CD4-positive, alpha-beta T cell treated with Interleukin-4 for 4 hours (primary cell): ENCODE measurements at regions not wholly inside any gene's neighbourhood (a gene's known extent, or its start where the extent isn't known, plus 50 kb on each side); places are given as distances from the start of the nearest gene placed in this dataset.
"Not testable (repeated sequence)": the region's sequence is repeated elsewhere in the genome, so short reads cannot be mapped to it uniquely, and the experiment has no call there.

Experiments
- DNase-seq: peaks from one replicate; pipeline ENCODE4 v3.0.0-alpha.2; 2020

DNA sequence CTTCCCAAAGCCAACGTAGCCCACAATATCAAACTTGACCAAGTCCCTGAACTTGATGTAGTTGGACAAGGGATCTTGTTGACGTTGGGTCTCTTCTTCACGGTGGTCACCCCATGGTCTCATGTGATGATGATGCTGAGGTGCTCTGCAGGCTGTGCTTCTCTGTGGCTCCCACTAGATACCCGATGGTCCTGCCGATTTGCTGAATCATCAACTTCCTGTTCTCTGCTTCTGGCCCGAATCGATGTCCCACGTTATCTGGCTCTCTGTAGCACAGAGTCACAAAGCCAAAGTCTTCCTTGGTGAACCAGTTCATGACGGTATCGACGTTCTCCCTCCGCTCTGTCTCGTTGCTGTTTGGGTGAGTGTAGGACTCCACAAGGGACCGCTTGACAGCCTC lies 201.0 kb downstream of the ADRA2C start:
- not testable (repeated sequence) for DNase-seq

DNA sequence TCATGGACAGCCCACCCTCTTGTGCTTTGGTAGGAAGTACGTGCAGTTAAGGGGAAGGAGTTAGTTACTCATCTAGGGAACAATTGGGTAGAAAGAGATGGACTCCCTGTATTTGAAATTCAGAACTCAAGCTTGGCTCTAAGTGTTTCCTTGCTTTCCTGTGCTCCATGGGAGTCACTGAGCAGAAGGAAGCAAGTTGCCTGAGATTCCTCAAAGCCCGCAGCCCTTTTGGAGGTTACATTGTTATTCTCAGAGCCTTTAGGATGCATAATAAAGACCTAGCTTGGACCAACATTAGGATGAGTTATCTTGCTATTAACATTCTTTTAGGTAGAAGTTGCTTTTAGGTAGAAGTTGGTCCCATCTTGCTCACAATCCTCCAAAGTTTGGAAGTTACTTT lies 206.4 kb downstream of the ADRA2C start:
- DNase-seq: not testable (repeated sequence)

DNA sequence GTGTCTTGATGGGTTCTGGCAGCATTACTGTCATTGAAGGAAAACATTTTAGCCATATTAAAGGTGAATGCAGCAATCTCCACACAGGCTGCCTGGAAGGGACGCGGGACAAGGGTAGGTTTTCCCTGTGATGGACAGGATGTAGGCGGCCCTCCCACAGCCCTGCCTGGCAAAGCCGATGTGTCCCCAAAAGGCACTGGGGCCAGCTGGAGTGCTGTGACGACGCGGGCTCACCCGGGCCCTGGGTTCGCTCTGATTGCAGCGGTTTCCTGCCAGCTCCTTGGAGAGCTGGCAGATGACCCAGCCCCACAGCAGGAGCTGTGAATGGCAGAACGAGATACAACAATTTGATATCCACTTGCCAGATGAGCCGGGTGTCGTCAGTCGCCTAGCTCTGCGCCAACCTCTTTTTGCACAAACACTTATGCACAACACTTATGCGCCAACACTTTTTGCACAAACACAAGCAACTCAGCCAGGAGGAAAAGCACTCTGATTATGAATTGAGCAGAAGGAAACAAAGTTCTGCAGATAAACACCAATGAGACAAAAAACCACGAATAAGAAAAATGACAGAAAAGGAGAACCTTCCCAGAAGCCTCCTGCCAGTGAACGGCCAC lies 207.5 kb downstream of the ADRA2C start:
- DNase-seq: not testable (repeated sequence)

DNA sequence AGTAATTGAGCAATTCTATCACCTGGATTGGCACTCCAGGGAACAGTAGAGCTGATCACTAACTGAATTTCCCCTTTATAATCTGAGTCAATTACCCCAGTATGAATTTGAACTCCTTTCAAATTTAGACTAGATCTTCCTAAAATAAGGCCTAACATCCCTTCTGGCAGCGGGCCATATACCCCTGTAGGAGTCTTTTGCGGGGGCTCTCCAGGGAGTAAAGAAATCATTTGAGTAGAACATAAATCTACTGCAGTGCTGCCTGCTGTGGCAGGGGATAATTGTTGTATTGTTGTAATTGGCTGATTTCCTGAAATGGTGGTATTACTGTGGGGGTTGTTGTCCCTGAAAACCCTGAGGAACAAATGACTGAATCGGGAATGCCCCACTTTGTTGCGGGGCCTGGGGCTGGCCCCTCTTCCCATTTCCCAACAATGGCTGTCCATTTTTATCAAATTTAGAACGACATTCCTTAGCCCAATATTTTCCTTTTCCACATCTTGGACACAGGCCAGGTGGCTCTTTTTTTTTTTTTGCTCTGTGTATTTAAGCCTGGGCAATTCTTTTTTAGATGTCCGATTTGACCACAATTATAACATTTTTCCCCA lies 217.4 kb downstream of the ADRA2C start:
- not testable (repeated sequence) for DNase-seq

DNA sequence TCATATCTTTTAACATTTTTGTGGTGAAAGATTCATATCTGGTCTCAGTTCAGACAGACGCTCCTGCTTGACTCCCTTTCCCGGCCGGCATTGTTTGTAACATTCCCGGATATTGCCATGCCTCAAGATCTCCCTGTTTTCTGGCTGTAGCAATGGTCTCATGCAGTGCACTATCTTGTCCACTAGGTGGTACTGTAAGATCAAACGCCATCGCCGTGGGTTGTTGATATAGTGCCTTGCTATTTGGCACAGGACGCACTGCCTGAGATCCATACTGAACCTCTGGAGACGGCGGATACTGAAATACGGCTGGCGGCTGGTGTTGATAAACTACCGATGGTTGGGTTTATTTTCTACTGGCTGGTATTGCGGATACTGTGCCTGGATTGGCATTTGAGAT lies 218.6 kb downstream of the ADRA2C start:
- DNase-seq: not testable (repeated sequence)

DNA sequence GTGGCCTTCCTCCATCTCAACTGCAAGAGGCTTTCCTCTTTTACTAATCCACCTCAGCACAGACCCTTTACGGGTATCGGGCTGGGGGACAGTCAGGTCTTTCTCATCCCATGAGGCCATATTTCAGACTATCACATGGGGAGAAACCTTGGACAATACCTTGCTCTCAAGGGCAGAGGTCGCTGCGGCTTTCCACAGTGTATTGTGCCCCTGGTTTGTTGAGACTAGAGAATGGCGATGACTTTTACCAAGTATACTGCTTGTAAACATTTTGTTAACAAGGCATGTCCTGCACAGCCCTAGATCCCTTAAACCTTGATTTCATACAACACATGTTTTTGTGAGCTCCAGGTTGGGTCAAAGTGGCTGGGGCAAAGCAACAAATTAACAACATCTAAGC lies 220.2 kb downstream of the ADRA2C start:
- DNase-seq: not testable (repeated sequence)

DNA sequence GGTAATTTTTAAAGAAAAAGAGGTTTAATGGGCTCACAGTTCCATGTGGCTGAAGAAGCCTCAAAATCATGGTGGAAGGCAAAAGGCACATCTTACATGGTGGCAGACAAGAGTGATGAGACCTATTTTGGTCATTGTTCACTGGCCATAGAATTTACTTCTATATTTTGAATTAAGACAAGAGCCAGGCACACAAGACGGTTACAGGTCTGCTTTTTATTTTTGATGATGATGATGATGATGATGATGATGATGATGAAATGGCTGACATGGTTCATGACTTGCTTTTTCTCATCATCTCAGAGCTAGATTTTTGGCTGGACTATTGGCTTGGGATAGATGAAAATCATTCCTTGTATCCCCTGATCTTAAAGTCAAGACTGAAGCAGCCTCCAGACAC lies 229.3 kb downstream of the OTOP1 start:
- DNase-seq: not testable (repeated sequence)

DNA sequence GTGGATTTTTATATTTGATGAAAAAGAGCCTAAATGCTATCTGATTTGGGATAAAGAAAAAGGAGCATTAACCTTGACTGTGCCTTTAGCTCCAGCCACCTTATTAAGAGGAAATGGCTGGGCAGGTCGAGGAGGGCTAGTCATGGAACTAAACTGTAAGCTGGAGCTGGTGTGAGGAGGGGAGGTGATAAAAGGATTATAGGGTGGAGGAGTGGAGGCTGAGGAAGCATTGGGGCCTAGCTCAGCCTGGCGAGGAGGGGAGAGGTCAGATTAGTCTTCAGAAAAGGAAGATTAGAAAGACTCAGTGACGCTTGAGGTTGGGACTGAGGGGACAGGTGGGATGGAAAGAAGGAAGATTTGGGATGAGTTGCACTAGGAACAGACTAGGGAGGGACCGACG lies 222.7 kb downstream of the OTOP1 start:
- DNase-seq: not testable (repeated sequence)

DNA sequence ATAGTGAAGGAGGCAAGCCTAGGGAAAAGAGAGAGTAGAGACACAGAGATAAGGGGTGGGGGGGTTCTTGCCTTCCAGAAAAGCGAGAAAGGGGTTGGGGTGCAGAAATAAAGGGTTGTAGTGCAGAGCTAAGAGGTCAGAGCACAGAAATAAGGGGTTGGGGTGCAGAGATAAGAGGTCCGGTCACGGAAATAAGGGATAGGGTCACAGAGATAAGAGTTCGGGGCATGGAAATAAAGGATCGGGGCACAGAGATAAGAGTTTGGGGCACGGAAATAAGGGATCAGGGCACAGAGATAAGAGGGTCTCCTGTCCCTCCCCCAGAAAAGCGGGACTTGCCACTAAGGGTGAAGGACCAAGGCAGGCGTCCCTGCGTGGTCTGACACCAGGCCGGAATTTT lies 222.0 kb downstream of the OTOP1 start:
- not testable (repeated sequence) for DNase-seq

DNA sequence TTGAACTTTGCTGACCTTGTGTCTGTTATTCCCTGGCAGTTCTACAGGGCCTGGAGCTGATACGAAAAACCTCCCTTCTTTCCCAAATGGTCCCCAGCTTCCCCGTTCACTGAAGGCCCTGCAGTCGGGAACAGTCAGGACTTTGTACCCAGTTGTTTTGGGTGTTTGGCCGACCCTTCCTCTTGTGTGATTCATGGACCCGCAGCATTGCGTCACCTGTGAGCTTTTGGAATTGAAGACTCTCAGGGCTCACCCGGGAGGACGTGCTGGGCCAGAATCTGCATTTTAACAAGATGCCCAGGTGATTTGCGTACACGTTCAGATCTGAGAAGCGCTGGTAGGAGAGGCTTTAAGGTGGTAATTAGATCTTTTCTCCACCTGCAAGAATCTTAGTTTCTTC lies 220.4 kb downstream of the OTOP1 start:
- DNase-seq: not testable (repeated sequence)

DNA sequence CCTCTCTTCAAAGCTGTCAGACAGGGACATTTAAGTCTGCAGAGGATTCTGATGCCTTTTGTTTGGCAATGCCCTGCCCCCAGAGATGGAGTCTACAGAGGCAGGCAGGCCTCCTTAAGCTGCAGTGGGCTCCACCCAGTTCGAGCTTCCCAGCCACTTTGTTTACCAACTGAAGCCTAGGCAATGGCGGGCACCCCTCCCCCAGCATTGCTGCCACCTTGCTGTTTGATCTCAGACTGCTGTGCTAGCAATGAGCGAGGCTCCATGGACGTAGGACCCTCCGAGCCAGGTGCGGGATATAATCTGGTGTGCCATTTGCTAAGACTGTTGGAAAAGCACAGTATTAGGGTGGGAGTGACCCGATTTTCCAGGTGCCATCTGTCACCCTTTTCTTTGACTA lies 207.7 kb downstream of the OTOP1 start:
- not testable (repeated sequence) for DNase-seq

DNA sequence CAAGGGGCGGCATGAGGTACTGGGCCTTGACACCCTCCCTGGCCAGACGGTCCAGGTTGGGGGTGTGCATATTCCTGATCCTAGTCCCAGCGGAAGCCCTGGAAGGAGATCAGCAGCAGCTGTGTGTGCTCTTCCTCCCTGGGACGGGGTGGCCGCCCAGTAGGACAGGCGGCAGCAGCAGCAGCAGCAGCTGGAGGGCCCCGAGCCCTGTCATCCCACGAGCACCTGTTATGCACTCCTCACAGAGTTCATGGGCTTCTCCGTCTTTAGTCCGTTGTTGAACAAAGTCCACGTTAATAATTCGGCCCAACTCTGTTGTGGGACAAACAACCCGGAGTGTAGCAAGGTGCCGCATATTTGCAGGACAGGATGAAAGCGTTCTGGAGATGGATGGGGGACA lies 205.6 kb downstream of the OTOP1 start:
- not testable (repeated sequence) for DNase-seq

DNA sequence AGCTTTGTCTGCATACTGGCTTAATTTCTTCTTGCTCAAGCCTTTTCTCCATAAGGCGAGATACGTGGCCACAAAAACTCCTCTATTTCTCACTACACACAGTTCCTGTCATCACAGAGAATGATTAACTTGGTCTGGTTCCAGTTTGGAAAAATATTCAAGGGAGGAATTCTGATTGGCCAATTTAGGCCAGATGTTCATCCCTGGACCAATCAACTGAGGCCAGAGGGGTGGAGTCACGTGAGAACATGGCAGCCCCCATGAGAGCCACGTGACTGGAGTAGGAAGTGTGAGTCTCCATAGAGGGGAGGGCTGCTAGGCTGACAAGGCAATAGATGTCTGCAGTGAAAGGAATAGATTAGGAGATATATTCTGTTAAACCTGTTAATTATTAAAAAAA lies 200.0 kb downstream of the OTOP1 start:
- not testable (repeated sequence) for DNase-seq

DNA sequence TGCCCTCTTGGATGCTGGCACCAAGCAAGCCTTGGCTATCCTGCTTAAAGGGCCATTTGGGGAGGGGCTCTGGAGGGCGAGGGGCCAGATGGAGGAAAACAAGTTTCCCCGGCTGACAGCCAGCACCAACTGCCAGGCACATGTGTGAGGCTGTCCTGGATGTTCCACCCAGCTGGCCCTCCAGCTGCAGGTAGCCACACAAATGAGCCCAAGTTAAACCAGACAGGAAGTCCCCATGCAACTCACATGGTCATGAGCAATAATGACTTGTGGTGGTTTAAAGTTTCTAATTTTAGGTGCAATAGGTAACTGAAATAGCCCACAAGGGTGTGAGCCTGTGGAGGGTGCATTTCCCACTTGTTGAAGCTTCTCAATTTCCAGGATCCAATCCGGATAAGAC lies 198.0 kb downstream of the OTOP1 start:
- DNase-seq: not testable (repeated sequence)

DNA sequence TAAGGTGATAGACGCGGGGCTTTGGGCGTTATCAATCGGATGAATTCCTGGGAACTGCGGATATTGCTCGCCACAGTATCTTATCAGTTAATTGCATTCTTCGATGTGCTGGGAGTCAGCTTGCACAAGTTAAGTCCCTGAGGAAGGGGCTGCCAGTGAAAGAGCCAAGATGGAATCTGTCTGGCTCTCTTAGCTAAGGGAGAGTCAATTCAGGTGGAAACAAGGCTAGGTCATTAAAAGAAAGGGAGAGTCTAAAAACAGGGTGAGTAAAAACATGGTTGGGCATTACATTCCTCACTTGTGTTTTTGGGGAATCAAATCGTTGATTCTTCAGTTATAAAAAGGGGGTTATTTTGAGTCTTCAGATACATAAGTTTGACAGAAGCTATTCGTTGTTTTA lies 196.2 kb downstream of the OTOP1 start:
- DNase-seq: not testable (repeated sequence)

DNA sequence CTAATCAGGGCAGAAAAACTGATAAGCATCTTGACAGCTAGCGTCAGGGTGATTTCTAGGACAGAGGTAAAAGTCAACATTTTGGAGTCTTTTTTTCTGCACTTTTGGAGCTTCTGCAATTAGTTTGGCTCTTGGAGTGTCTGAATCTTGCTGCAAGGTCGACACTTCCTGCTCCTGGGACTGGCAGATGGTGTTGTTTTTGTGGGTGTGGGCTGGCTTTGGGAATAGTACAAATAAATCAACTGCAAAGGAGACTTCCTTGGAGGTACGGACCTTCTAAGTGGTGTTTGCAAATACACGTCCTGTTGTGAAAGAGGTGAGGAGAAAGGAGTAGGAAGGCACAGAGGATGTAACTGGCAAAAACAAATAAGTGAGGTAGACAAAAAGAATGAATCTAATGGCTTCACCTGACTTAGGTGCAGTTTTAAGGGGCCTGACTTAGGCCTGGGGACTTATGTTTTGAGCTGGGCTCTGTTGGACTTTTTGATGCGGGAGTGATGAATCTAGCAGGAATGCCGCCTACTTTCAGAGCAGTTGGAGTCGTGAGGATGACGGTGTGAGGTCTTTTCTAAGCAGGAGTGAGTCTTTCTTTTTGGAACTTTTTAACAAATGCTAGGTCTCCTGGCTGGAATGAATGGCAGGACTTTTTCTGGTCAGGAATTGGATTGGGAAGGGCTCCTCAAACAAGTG lies 195.1 kb downstream of the OTOP1 start:
- not testable (repeated sequence) for DNase-seq

DNA sequence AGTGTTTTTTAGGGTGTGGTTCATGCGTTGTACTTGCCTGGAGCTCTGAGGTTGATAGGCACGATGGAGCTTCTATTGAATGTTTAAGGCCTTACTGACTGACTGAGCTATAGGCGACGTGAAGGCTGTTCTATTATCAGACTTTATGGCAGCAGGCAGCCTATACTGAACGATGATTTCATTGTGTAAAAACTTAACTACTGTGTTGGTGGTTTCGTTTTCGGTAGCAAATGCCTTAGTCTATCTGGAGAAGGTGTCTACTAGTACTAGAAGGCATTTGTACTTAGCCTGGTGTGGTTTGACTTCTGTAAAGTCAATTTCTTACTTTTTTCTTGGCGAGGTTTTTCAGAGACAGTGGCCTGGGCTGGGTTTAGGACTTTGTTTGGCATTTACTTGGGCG lies 194.4 kb downstream of the OTOP1 start:
- DNase-seq: not testable (repeated sequence)

DNA sequence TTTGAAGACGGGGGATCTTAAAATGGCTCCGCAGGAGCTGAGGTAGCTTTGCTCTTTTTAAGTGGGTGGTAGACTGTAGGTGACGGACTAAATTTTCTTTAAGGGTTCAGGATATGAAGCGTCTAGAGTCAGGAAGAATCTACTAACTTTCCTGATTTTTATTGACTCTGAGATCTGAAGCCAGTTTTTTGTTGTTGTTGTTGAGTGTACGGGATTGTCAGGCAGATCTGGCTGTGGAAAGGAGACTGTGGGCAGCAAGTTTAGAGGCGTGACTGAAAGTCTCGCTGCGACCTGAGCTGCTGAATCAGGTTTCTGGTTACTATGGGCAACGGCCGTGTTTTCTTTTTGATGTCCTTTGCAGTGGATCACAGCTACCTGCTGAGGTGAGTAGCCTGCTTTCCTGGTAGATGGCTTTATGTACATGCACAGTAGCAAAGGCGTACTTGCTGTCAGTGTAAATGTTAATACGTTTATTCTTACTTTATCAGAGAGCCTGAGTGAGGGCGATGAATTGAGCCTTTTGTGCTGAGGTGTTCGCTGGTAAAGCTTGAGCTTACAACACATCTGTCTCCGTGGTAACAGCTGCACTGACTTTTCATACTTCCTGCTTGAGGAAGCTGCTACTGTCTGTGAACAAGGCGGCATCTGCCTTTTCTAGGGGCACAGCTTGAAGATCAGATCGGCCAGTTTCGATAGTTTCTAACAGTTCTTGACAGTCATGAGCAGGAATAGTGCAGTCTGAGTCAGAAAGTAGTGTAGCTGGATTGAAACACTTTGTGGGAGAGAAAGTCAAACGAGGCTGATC lies 193.7 kb downstream of the OTOP1 start:
- DNase-seq: peak; percentile 51

DNA sequence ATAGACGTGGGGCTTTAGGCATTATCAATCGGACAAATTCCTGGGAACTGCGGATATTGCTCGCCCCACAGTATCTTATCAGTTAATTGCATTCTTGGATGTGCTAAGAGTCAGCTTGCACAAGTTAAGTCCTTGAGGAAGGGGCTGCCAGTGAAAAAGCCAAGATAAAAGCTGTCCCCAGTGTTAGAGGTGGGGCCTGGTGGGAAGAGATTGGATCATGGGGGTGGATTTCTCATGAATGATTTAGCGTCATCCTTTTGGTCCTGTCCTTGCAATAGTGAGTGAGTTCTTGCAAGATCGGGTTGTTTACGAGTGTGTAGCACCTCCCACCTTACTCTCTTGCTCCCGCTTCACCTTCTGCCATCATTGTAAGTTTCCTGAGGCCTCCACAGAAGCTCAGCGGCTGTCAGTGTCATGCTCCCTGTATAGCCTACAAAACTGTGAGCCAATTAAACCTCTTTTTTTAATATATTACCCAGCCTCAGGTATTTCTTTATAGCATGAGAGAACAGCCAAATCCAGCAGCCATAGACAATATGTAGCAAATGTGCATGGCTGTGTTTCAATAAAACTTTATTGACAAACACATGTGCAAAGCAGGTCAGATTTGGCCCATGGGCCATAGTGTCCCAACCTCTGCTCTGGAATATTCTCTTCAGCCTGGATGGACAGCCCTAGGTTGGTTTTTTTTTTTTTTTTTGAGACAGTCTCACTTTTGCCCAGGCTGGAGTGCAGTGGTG lies 189.2 kb downstream of the OTOP1 start:
- DNase-seq: not testable (repeated sequence)

DNA sequence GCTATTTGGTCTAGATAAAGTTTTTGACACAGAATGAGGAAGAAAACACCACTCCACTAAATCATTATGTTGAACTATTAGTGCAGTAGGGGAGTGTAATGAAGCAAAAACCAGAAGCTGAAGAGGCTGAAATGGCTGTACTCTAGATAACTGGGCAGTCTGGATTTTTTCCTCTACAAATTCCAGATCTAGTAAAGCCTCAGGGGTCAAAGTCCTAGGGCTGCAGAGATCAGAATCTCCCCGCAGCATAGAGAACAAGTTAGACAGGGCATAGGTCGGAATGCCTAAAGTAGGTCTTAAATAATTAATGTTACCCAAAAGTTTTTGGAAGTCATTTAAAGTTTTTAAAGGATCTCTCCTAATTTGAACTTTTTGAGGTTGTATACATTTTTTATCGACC lies 180.9 kb downstream of the OTOP1 start:
- not testable (repeated sequence) for DNase-seq

DNA sequence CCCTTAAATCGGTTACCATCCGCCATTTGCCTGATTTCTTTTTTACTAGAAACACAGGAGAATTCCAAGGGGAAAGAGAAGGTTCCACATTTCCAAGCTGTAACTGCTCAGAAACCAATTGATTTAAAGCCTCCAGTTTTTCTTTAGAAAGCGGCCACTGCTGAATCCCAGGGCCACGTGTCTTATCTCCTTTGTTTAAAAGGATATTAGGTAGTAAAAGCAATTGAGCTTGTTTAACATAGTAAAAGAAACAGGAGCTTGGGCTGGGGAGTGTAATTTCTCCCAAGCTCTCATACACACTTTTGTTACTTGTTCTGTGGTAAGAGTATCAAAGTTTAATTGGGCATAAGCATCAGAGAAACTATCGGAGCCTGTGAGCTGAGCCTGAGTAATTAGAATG lies 180.0 kb downstream of the OTOP1 start:
- not testable (repeated sequence) for DNase-seq

DNA sequence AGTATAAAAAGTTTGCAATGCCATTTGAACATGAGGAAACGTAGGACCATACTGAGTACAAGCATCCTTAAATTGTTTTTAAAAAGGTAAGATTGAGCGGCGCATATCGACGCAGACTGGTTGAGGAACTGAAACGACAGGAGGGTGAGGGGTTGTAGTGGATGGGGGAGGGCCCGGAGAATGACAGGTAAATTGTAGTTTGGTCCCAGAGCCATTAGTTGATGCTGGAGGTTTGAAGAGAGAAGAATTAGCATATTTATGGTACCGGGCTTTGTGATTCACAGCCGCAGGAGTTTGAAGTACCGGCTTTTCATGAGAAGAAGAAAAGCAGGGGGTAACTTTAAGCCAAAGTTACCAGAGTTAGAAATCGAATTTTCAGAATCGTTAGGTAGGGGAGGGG lies 179.5 kb downstream of the OTOP1 start:
- DNase-seq: not testable (repeated sequence)

DNA sequence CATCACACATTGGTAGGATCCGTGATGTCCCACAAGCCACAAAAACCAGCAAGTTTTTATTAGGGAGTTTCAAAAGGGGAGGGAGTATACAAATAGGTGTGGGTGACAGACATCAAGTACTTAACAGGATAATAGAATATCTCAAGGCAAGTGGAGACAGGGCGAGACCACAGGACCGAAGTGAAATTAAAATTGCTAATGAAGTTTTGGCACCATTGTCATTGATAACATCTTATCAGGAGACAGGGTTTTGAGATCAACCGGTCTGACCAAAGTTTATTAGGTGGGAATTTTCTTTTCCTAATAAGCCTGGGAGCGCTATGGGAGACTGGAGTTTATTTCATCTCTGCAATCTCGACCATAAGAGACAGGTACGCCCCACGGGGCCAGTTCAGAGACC lies 178.5 kb downstream of the OTOP1 start:
- DNase-seq: not testable (repeated sequence)
